GM12892 (cell line): ENCODE measurements at regions not wholly inside any gene's neighbourhood (a gene's known extent, or its start where the extent isn't known, plus 50 kb on each side); places are given as distances from the start of the nearest gene placed in this dataset.
A peak's percentile ranks its signal among the peaks of the same experiment; 100 is the strongest.

Source experiments
- DNase-seq: peaks from one replicate; pipeline ENCODE4 v3.0.0; 2011; ENCODE audit not compliant: insufficient read length
- FAIRE-seq: peaks from 2 replicates; lab custom pipeline; 2011; peaks lifted over from hg19 to GRCh38; lab: Jason Lieb, UNC
- POLR2A ChIP-seq: IDR thresholded peaks from 2 replicates; pipeline ENCODE4 v1.6.1; 2011; ENCODE audit warnings: low read depth, low read length, control low read depth
- POLR2AphosphoS5 ChIP-seq: IDR thresholded peaks from 2 replicates; pipeline ENCODE4 v1.6.1; 2011; ENCODE audit warnings: low read depth, low read length, control low read depth
- TAF1 ChIP-seq: IDR thresholded peaks from 2 replicates; pipeline ENCODE4 v1.6.1; 2011; ENCODE audit warnings: low read depth, mild to moderate bottlenecking, control low read depth, low read length, borderline replicate concordance

DNA sequence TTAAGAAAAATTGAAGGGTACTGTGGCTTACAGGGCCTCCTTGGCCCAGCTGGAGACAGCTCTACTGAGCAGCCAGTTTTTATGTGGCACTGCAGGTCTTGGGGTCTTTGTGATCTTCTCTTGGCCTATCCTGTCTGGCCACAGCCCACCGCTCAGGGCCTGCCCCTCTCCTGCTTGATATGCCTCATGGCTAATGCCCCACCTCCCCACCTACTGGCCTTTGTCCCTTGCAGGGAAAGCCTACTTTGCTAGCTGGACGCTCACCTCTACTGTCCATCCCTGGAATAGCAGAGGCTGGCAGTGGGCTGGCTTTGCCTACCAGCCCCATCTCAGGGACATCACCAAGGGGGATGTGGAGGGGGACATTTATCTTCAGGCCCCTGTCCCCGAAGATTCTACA is 134.1 kb downstream of the PJA1 start:
- no peak for TF ChIP-seq TAF1
- TF ChIP-seq POLR2AphosphoS5 = no peak
- TF ChIP-seq POLR2A = no peak
- DNase-seq = no peak
- FAIRE-seq = no peak

GRCh38 chrX:69029771-69030170 is 135.5 kb downstream of the PJA1 start:
- no peak for FAIRE-seq
- no peak for DNase-seq
- TF ChIP-seq TAF1 (no peak), POLR2AphosphoS5 (no peak), POLR2A (no peak)

- DNase-seq = no peak
- peak; percentile 46 for FAIRE-seq
- TF ChIP-seq POLR2AphosphoS5 = no peak
- no peak for TF ChIP-seq TAF1
- TF ChIP-seq POLR2A = no peak
Observed at GRCh38 chrX:69028761-69029120, 136.5 kb downstream of the PJA1 start.

DNA sequence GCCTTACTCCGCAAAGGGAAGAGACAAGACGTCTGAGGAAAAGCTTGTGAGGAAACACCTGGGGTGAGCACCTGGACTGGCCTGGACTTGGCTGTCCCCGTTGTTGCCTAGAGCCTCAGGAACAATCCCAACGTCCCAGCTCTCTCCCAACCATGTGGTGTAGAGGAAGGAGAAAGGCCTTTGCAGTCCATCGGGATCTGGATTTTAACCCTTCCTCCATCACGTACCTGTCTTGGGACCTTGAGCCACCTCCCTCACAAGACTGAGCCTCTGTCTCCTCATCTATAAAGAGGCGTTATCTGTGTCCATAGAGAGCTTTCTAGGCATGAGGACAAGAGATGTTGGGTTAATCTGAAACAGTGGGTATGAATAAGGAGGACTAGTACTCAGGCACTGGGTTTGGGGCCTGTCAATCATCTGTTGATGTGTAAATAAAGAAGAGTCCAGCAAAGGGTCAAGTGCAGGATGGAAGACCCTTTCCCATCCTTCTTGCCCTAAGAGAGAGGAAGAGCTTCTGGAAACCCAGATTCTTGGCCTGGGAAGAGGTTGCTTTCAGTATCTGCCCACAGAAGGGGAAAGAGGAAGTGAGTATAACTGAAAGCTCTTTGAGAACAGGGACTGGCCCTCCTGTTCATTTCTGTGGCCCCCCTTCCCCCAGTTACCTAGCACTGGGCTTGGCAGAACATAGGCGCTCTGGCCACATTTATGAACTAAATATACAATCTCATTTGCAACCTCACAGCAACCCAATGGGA is 137.1 kb downstream of the PJA1 start:
- no peak for DNase-seq
- peak; percentile 92 for FAIRE-seq
- TF ChIP-seq POLR2A (no peak), TAF1 (no peak), POLR2AphosphoS5 (no peak)

- peak; percentile 79 for FAIRE-seq
- TF ChIP-seq TAF1 = no peak
- TF ChIP-seq POLR2AphosphoS5 = no peak
- no peak for TF ChIP-seq POLR2A
- DNase-seq = no peak
Observed at GRCh38 chrX:69027181-69028005, 137.9 kb downstream of the PJA1 start.

GRCh38 chrX:69025802-69026301 is 139.4 kb downstream of the PJA1 start:
- TF ChIP-seq POLR2AphosphoS5 (no peak), POLR2A (no peak), TAF1 (no peak)
- DNase-seq = no peak
- FAIRE-seq = no peak

DNA sequence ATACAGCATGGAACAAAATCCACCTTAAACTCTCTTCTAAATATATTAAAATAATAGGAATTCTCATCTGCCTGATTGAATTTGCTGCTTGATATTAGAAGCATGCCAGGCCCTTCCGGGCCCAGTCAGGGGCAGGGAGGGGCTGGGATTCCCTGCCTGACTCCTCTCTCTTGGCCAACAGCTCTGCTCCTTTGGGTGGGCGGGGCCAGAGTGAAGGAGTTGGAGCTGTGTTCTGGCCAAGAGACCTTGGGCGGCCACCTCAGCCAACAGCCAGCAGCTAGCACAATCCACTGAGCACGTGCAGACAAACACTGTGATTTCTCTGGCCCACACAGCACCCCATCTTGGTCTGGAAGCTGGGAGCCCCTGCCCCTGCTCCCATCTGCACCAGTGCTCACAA is 140.3 kb downstream of the PJA1 start:
- DNase-seq = no peak
- no peak for FAIRE-seq
- TF ChIP-seq TAF1 (no peak), POLR2A (no peak), POLR2AphosphoS5 (no peak)

DNA sequence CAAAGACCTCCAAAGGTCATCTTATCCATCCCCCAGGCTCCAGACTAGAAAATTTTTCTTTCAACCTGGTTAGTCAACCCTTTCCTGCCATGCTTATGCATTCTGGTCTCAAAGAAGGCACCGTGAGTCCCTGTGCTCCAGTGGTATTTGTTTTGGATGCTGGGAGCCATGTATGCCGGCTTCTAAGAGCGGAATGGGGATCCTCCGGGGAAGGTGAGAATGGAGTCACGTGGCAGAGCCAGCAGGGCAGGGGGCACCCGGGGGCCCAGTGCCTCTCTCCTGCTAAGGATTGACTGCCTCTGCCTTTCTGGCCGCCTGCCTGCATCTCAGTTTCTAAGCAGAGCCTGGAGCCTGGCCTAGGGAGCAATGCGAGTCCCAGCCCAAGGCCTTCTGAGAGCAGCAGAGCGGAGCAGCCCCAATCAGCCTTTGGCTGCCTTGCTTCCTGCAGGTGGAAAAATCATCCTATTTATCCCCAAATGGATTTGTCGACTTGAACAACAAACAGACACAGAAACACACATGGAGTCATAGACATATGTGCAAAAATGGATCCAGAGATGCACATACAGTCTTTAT is 141.0 kb downstream of the PJA1 start:
- no peak for FAIRE-seq
- TF ChIP-seq TAF1 (no peak), POLR2A (no peak), POLR2AphosphoS5 (no peak)

DNA sequence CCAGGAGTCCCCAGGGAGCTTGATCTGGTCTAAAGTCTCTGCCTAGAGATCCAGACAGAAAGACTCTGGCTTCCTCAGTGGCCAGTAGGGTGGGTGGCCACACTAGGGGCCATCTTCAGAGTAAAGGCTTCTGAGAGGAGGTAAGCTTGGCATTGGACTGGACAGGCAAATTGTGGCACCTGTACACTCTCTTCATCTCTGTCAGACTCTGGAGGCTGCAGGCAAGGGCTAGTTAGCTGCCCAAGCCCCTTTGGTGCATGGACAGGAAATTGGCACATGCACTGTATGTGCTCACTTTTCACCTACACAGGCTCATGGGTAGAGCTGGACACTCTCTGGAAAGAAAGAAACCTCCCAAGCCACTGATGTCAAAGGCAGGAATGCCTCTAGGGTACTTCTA is 142.8 kb downstream of the PJA1 start:
- TF ChIP-seq POLR2AphosphoS5 = no peak
- no peak for TF ChIP-seq POLR2A
- TF ChIP-seq TAF1 = no peak
- FAIRE-seq = no peak
- no peak for DNase-seq

More for the DNA sequence above, 141.0 kb downstream of the PJA1 start:
- no peak for DNase-seq

- no peak for FAIRE-seq
- no peak for DNase-seq
- no peak for TF ChIP-seq TAF1
- TF ChIP-seq POLR2AphosphoS5 = no peak
- TF ChIP-seq POLR2A = no peak
Observed at GRCh38 chrX:69021141-69021960, 143.9 kb downstream of the PJA1 start.

GRCh38 chrX:69020316-69020715 is 144.9 kb downstream of the PJA1 start:
- FAIRE-seq (peak; percentile 44), DNase-seq (no peak)
- no peak for TF ChIP-seq TAF1
- TF ChIP-seq POLR2A = no peak
- no peak for TF ChIP-seq POLR2AphosphoS5
